Neuronal stem cell (in vitro differentiated cells): ENCODE measurements at regions not wholly inside any gene's neighbourhood (a gene's known extent, or its start where the extent isn't known, plus 50 kb on each side); places are given as distances from the start of the nearest gene placed in this dataset.

Experiments
- DNase-seq: peaks from one replicate; pipeline ENCODE4 v3.0.0-alpha.2; 2013; ENCODE audit warnings: low spot score
- H2AFZ ChIP-seq: one replicate; pipeline ENCODE4 v1.6.1; 2013; ENCODE audit warnings: mild to moderate bottlenecking, low read length, inconsistent platforms
- H2AK5ac ChIP-seq: 2 replicates; pipeline ENCODE4 v1.6.1; 2013; ENCODE audit warnings: low read depth, mild to moderate bottlenecking, inconsistent platforms, low read length, moderate library complexity, mixed read lengths
- H2BK120ac ChIP-seq: 2 replicates; pipeline ENCODE4 v1.6.1; 2013; ENCODE audit warnings: low read depth, mild to moderate bottlenecking, inconsistent platforms, low read length, moderate library complexity, mixed read lengths
- H2BK12ac ChIP-seq: one replicate; pipeline ENCODE4 v1.6.1; 2013; ENCODE audit warnings: low read length, inconsistent platforms
- H2BK15ac ChIP-seq: 2 replicates; pipeline ENCODE4 v1.6.1; 2013; ENCODE audit warnings: mild to moderate bottlenecking, low read length, inconsistent platforms, mixed read lengths
- H2BK5ac ChIP-seq: one replicate; pipeline ENCODE4 v1.6.1; 2013; ENCODE audit warnings: inconsistent platforms, mild to moderate bottlenecking, low read length, moderate library complexity
- H3K14ac ChIP-seq: one replicate; pipeline ENCODE4 v1.6.1; 2013; ENCODE audit warnings: low read length, inconsistent platforms
- H3K18ac ChIP-seq: 2 replicates; pipeline ENCODE4 v1.6.1; 2013; ENCODE audit warnings: low read length, inconsistent platforms
- H3K23ac ChIP-seq: 2 replicates; pipeline ENCODE4 v1.6.1; 2013; ENCODE audit warnings: low read depth, mild to moderate bottlenecking, mixed read lengths, low read length, inconsistent platforms; ENCODE audit not compliant: poor library complexity
- H3K27ac ChIP-seq: replicated peaks from 3 replicates; pipeline ENCODE4 v1.5.1; 2013; ENCODE audit warnings: low read length, inconsistent platforms
- H3K27me3 ChIP-seq, 3 experiments: 2 replicates each; pipeline ENCODE4 v1.6.1; 2013; ENCODE audit warnings: low read length in 3 of 3, mild to moderate bottlenecking in 2 of 3, inconsistent platforms in 1 of 3, low read depth in 1 of 3, mixed read lengths in 1 of 3, moderate library complexity in 1 of 3; ENCODE audit not compliant: control insufficient read depth in 3 of 3, insufficient read depth in 3 of 3
- H3K36me3 ChIP-seq, 2 donors: replicated peaks in 1 of 2; 2 replicates each; pipeline ENCODE4 v1.6.1; 2013; ENCODE audit warnings: low read length in 2 of 2; ENCODE audit not compliant: control insufficient read depth in 2 of 2, insufficient read depth in 2 of 2
- H3K4ac ChIP-seq: 2 replicates; pipeline ENCODE4 v1.6.1; 2013; ENCODE audit warnings: inconsistent platforms, mild to moderate bottlenecking, low read length, moderate library complexity
- H3K4me1 ChIP-seq, 2 donors: 1 replicate in 1 of 2; 2 replicates in 1 of 2; pipeline ENCODE4 v1.6.1; 2013; ENCODE audit warnings: low read length in 2 of 2, low read depth in 1 of 2; ENCODE audit not compliant: control insufficient read depth in 2 of 2, insufficient read depth in 1 of 2
- H3K4me2 ChIP-seq: one replicate; pipeline ENCODE4 v1.6.1; 2013; ENCODE audit warnings: mild to moderate bottlenecking, low read length, inconsistent platforms; ENCODE audit not compliant: insufficient read depth, poor library complexity, severe bottlenecking
- H3K4me3 ChIP-seq, 2 donors: 2 replicates each; pipeline ENCODE4 v1.5.1; 2013; ENCODE audit warnings: low read length in 2 of 2, mild to moderate bottlenecking in 2 of 2, inconsistent platforms in 1 of 2, moderate library complexity in 1 of 2
- H3K79me1 ChIP-seq: one replicate; pipeline ENCODE4 v1.6.1; 2013; ENCODE audit warnings: low read depth, mild to moderate bottlenecking, inconsistent platforms, low read length, moderate library complexity
- H3K9ac ChIP-seq: one replicate; pipeline ENCODE4 v1.6.1; 2013; ENCODE audit warnings: mild to moderate bottlenecking, low read depth, low read length, inconsistent platforms; ENCODE audit not compliant: poor library complexity
- H3K9me3 ChIP-seq, 2 donors: replicated peaks in 1 of 2; 2 replicates each; pipeline versions ENCODE3 to v1.6.1; 2013; ENCODE audit warnings: low read length in 2 of 2, mild to moderate bottlenecking in 2 of 2, inconsistent platforms in 1 of 2, low read depth in 1 of 2, mixed read lengths in 1 of 2, moderate library complexity in 1 of 2; ENCODE audit not compliant: control insufficient read depth in 2 of 2, insufficient read depth in 1 of 2
- H4K8ac ChIP-seq: one replicate; pipeline ENCODE4 v1.6.1; 2013; ENCODE audit warnings: low read depth, mild to moderate bottlenecking, inconsistent platforms, low read length, moderate library complexity
- H4K91ac ChIP-seq: one replicate; pipeline ENCODE4 v1.6.1; 2013; ENCODE audit warnings: low read length, low read depth, mild to moderate bottlenecking, inconsistent platforms; ENCODE audit not compliant: poor library complexity
- WGBS, 2 donors: extraction: QIAGEN DNeasy Blood & Tissue Kit; methylation state at CpG; one replicate each; pipeline ENCODE4 v1.1.7; 2013; ENCODE audit warnings: missing lambda C conversion rate in 2 of 2, mixed read lengths in 1 of 2; ENCODE audit not compliant: insufficient read length in 2 of 2, insufficient replicate concordance in 1 of 2; ENCODE audit errors: extremely low coverage in 2 of 2; 5-methylcytosine and 5-hydroxymethylcytosine counted together

GRCh38 chr22:22040908-22041307 is 58.3 kb upstream of the TOP3B start:
- no peak for DNase-seq
- Histone ChIP-seq H4K8ac (no peak overlapping the region), H3K36me3 (no peaks in the 10 kb centered on the region), H3K79me1 (no peaks in the 10 kb centered on the region), H3K27me3 (peaks cover 0 to 15% (median 0%) of the 10 kb centered on the region in 3 experiments), H2AK5ac (no peak overlapping the region), H3K9ac (no peak overlapping the region), H3K9me3 (no peaks in the 10 kb centered on the region), H3K23ac (no peak overlapping the region), H3K4me3 (no peak overlapping the region), H2AFZ (no peak overlapping the region), H4K91ac (no peak overlapping the region), H3K18ac (no peak overlapping the region), H2BK120ac (no peak overlapping the region), H3K14ac (no peak overlapping the region), H3K4ac (no peak overlapping the region), H2BK5ac (no peak overlapping the region), H3K27ac (no peak overlapping the region), H3K4me1 (peaks cover 13 to 29% of the 10 kb centered on the region in 2 donors), H2BK15ac (no peak overlapping the region), H3K4me2 (no peak overlapping the region), H2BK12ac (no peak overlapping the region)

- Histone ChIP-seq H3K4me2 (no peak overlapping the region), H3K18ac (no peak overlapping the region), H3K27ac (no peak overlapping the region), H3K79me1 (no peaks in the 10 kb centered on the region), H3K9me3 (no peaks in the 10 kb centered on the region), H3K36me3 (no peaks in the 10 kb centered on the region), H2BK5ac (no peak overlapping the region), H3K4me3 (no peak overlapping the region), H3K27me3 (peaks cover 0 to 13% (median 0%) of the 10 kb centered on the region in 3 experiments), H2AFZ (no peak overlapping the region), H2BK120ac (no peak overlapping the region), H3K4me1 (peaks cover 13 to 29% of the 10 kb centered on the region in 2 donors), H2BK15ac (no peak overlapping the region), H3K23ac (peak overlapping the region; percentile 37), H4K91ac (no peak overlapping the region), H2AK5ac (no peak overlapping the region), H3K4ac (no peak overlapping the region), H4K8ac (no peak overlapping the region), H2BK12ac (no peak overlapping the region), H3K14ac (no peak overlapping the region), H3K9ac (no peak overlapping the region)
- DNase-seq, result no peak
- WGBS, 2 donors, result no CpG with 5 or more reads among the region's 3 CpGs
These were observed 57.9 kb upstream of the TOP3B start for GRCh38 chr22:22040472-22040871.

- H2BK12ac ChIP-seq, result no peak overlapping the region
- H3K27me3 ChIP-seq, result peaks cover 0 to 13% (median 4%) of the 10 kb centered on the region in 3 experiments
- no peak overlapping the region for H3K14ac ChIP-seq
- no peak overlapping the region for H2BK120ac ChIP-seq
- no peaks in the 10 kb centered on the region for H3K36me3 ChIP-seq
- H3K27ac ChIP-seq, result no peak overlapping the region
- H2BK15ac ChIP-seq, result no peak overlapping the region
- peaks cover 13 to 34% of the 10 kb centered on the region in 2 donors for H3K4me1 ChIP-seq
- H3K4ac ChIP-seq, result no peak overlapping the region
- no peak overlapping the region for H2AK5ac ChIP-seq
- peak overlapping the region; percentile 32 for H3K9ac ChIP-seq
- H3K4me2 ChIP-seq, result no peak overlapping the region
- WGBS, 2 donors, result no CpG with 5 or more reads among the region's 4 CpGs
- H4K8ac ChIP-seq, result no peak overlapping the region
- no peak overlapping the region for H2BK5ac ChIP-seq
- no peaks in the 10 kb centered on the region for H3K79me1 ChIP-seq
- peak overlapping the region; percentile 59 for H3K23ac ChIP-seq
- DNase-seq, result no peak
- H4K91ac ChIP-seq, result no peak overlapping the region
- H2AFZ ChIP-seq, result no peak overlapping the region
- H3K4me3 ChIP-seq, result no peak overlapping the region
- no peaks in the 10 kb centered on the region for H3K9me3 ChIP-seq
- H3K18ac ChIP-seq, result peak overlapping the region; percentile 45
These were observed 56.9 kb upstream of the TOP3B start for GRCh38 chr22:22039286-22040074.

- Histone ChIP-seq H3K9me3 (no peaks in the 10 kb centered on the region), H3K27me3 (peaks cover 0 to 13% (median 7%) of the 10 kb centered on the region in 3 experiments)
These were observed 55.7 kb upstream of the TOP3B start for GRCh38 chr22:22038178-22038880.

More at GRCh38 chr22:22038178-22038880, 55.7 kb upstream of the TOP3B start:
- Histone ChIP-seq H2AFZ (peak overlapping the region; percentile 9), H3K79me1 (no peaks in the 10 kb centered on the region), H3K4me2 (no peak overlapping the region), H3K23ac (no peak overlapping the region), H2BK5ac (no peak overlapping the region), H2BK120ac (peak overlapping the region; percentile 43), H3K36me3 (no peaks in the 10 kb centered on the region), H2AK5ac (peak overlapping the region; percentile 90), H3K14ac (no peak overlapping the region), H4K8ac (no peak overlapping the region), H3K4me3 (no peak overlapping the region), H3K4ac (no peak overlapping the region), H3K27ac (no peak overlapping the region), H2BK15ac (peak overlapping the region; percentile 40), H3K9ac (no peak overlapping the region), H3K4me1 (peaks cover 13 to 36% of the 10 kb centered on the region in 2 donors), H4K91ac (no peak overlapping the region), H2BK12ac (peak overlapping the region; percentile 65), H3K18ac (no peak overlapping the region)
- WGBS, 2 donors, result no CpG with 5 or more reads among the region's 1 CpG
- DNase-seq, result no peak
